ENCODE measurements at regions not wholly inside any gene's neighbourhood (a gene's known extent, or its start where the extent isn't known, plus 50 kb on each side); places are given as distances from the start of the nearest gene placed in this dataset.

GRCh38 chr1:5497503-5497902 is 494.7 kb downstream of the NPHP4 start:
- no peak for DNase-seq (ENCODE audit: low read depth in 2 of 2)

GRCh38 chr1:5495596-5496410 is 496.4 kb downstream of the NPHP4 start:
- DNase-seq (ENCODE audit: low read depth in 2 of 2): no peak

- no peak for DNase-seq (ENCODE audit: low read depth in 2 of 2)
Measured at GRCh38 chr1:5494518-5494917, 497.7 kb downstream of the NPHP4 start.

- DNase-seq (ENCODE audit: low read depth in 2 of 2): no peak
Measured at GRCh38 chr1:5493851-5494311, 498.3 kb downstream of the NPHP4 start.

GRCh38 chr1:5493275-5493674 is 498.9 kb downstream of the NPHP4 start:
- DNase-seq (ENCODE audit: low read depth in 2 of 2): no peak

- no peak for DNase-seq (ENCODE audit: low read depth in 2 of 2)
Measured at GRCh38 chr1:5492846-5493245, 499.4 kb downstream of the NPHP4 start.

- no peak for DNase-seq (ENCODE audit: low read depth in 2 of 2)
Measured at GRCh38 chr1:5491207-5491904, 500.9 kb downstream of the NPHP4 start.

- DNase-seq (ENCODE audit: low read depth in 2 of 2): no peak
Measured at GRCh38 chr1:5490635-5491034, 501.6 kb downstream of the NPHP4 start.

- no peak for DNase-seq (ENCODE audit: low read depth in 2 of 2)
Measured at GRCh38 chr1:5488448-5488847, 503.8 kb downstream of the NPHP4 start.

GRCh38 chr1:5485968-5486696 is 506.1 kb downstream of the NPHP4 start:
- DNase-seq (ENCODE audit: low read depth in 2 of 2): no peak

- DNase-seq (ENCODE audit: low read depth in 2 of 2): no peak
Measured at GRCh38 chr1:5485436-5485835, 506.8 kb downstream of the NPHP4 start.

GRCh38 chr1:5484451-5485165 is 507.6 kb downstream of the NPHP4 start:
- DNase-seq (ENCODE audit: low read depth in 2 of 2): no peak

- no peak for DNase-seq (ENCODE audit: low read depth in 2 of 2)
Measured at GRCh38 chr1:5481889-5482288, 510.3 kb downstream of the NPHP4 start.

- no peak for DNase-seq (ENCODE audit: low read depth in 2 of 2)
Measured at GRCh38 chr1:5480906-5481305, 511.3 kb downstream of the NPHP4 start.

- no peak for DNase-seq (ENCODE audit: low read depth in 2 of 2)
Measured at GRCh38 chr1:5479876-5480646, 512.2 kb downstream of the NPHP4 start.

GRCh38 chr1:5478961-5479360 is 513.3 kb downstream of the NPHP4 start:
- no peak for DNase-seq (ENCODE audit: low read depth in 2 of 2)

GRCh38 chr1:5478156-5478695 is 514.0 kb downstream of the NPHP4 start:
- no peak for DNase-seq (ENCODE audit: low read depth in 2 of 2)

GRCh38 chr1:5477716-5478115 is 514.5 kb downstream of the NPHP4 start:
- DNase-seq (ENCODE audit: low read depth in 2 of 2): no peak

GRCh38 chr1:5475572-5475971 is 516.7 kb downstream of the NPHP4 start:
- no peak for DNase-seq (ENCODE audit: low read depth in 2 of 2)

- no peak for DNase-seq (ENCODE audit: low read depth in 2 of 2)
Measured at GRCh38 chr1:5473268-5473667, 519.0 kb downstream of the NPHP4 start.

- DNase-seq (ENCODE audit: low read depth in 2 of 2): no peak
Measured at GRCh38 chr1:5466487-5466886, 525.7 kb downstream of the NPHP4 start.
